ENCODE measurements at regions not wholly inside any gene's neighbourhood (a gene's known extent, or its start where the extent isn't known, plus 50 kb on each side); places are given as distances from the start of the nearest gene placed in this dataset.

DNA sequence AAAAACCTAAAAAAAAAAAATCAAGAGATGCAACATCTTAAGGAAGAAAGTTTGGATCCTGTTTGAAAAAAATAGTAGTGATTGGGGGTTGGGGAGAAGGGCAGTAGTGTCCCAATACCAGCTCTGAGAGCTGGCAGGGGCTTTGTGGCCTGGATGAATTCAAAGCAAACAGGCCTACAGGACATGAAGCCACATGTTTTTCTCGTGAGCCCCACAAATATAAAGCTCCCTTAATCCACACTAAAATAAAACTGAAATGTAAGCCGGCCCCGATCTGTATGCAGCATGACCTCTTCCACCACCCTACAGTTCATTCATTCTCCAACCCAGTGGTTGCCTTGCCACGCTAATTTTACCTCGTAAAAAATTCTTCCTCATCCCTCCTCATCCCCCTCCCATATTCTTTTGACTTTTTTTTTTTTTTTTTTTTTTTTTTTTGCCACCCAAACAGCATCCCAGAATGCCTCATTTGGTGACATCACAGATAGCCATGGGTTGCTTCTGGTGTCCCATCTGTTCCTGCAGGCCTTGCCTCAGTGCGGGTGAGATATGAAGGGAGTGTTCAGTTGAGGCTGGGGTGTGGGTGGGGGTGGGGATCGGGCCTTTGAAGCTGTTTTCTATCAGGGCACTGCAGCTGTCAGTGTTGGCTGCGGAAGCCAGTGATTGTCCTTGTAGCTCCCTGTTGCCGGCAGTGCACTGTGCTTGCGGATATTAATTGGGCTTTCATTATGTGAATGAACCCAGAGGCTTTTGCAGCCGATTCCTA lies 81.6 kb upstream of the NFIB start (continued):
- TF ChIP-seq, protein P1, sequence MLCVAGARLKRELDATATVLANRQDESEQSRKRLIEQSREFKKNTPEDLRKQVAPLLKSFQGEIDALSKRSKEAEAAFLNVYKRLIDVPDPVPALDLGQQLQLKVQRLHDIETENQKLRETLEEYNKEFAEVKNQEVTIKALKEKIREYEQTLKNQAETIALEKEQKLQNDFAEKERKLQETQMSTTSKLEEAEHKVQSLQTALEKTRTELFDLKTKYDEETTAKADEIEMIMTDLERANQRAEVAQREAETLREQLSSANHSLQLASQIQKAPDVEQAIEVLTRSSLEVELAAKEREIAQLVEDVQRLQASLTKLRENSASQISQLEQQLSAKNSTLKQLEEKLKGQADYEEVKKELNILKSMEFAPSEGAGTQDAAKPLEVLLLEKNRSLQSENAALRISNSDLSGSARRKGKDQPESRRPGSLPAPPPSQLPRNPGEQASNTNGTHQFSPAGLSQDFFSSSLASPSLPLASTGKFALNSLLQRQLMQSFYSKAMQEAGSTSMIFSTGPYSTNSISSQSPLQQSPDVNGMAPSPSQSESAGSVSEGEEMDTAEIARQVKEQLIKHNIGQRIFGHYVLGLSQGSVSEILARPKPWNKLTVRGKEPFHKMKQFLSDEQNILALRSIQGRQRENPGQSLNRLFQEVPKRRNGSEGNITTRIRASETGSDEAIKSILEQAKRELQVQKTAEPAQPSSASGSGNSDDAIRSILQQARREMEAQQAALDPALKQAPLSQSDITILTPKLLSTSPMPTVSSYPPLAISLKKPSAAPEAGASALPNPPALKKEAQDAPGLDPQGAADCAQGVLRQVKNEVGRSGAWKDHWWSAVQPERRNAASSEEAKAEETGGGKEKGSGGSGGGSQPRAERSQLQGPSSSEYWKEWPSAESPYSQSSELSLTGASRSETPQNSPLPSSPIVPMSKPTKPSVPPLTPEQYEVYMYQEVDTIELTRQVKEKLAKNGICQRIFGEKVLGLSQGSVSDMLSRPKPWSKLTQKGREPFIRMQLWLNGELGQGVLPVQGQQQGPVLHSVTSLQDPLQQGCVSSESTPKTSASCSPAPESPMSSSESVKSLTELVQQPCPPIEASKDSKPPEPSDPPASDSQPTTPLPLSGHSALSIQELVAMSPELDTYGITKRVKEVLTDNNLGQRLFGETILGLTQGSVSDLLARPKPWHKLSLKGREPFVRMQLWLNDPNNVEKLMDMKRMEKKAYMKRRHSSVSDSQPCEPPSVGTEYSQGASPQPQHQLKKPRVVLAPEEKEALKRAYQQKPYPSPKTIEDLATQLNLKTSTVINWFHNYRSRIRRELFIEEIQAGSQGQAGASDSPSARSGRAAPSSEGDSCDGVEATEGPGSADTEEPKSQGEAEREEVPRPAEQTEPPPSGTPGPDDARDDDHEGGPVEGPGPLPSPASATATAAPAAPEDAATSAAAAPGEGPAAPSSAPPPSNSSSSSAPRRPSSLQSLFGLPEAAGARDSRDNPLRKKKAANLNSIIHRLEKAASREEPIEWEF (CRISPR knock-in tag; IDR thresholded peaks at IDR 0.05): no peak
- TF ChIP-seq TAF7 (tag; IDR thresholded peaks at IDR 0.05) (no peak), ADNP (tag; IDR thresholded peaks at IDR 0.05) (0 out of 2 replicates have a peak, but pooled peaks have one; percentile 27), RHOXF2B (CRISPR knock-in tag; conservative IDR thresholded peaks at IDR 0.05) (no peak), ZNF232 (CRISPR knock-in tag; IDR thresholded peaks at IDR 0.05) (no peak), CREBBP (IDR thresholded peaks at IDR 0.05; ENCODE audit: low read depth, low read length) (no peak), ZNF583 (CRISPR knock-in tag; IDR thresholded peaks at IDR 0.05) (no peak), NEUROD1 (IDR thresholded peaks at IDR 0.05; ENCODE audit: borderline replicate concordance, low read depth, low read length, partially characterized antibody) (peak; percentile 29), ETV6 (IDR thresholded peaks at IDR 0.05; ENCODE audit: borderline replicate concordance in 1 of 2, low read depth in 2 of 2, low read length in 1 of 2) (no peak), ETV6 (CRISPR knock-in tag; IDR thresholded peaks at IDR 0.05; ENCODE audit: borderline replicate concordance) (no peak), HMG20B (CRISPR knock-in tag; IDR thresholded peaks at IDR 0.05) (no peak), HMGN3 (IDR thresholded peaks at IDR 0.05; ENCODE audit: borderline replicate concordance, extremely low read depth, insufficient read length, low read depth, low read length) (peak; percentile 41)
- TF ChIP-seq, protein P2, sequence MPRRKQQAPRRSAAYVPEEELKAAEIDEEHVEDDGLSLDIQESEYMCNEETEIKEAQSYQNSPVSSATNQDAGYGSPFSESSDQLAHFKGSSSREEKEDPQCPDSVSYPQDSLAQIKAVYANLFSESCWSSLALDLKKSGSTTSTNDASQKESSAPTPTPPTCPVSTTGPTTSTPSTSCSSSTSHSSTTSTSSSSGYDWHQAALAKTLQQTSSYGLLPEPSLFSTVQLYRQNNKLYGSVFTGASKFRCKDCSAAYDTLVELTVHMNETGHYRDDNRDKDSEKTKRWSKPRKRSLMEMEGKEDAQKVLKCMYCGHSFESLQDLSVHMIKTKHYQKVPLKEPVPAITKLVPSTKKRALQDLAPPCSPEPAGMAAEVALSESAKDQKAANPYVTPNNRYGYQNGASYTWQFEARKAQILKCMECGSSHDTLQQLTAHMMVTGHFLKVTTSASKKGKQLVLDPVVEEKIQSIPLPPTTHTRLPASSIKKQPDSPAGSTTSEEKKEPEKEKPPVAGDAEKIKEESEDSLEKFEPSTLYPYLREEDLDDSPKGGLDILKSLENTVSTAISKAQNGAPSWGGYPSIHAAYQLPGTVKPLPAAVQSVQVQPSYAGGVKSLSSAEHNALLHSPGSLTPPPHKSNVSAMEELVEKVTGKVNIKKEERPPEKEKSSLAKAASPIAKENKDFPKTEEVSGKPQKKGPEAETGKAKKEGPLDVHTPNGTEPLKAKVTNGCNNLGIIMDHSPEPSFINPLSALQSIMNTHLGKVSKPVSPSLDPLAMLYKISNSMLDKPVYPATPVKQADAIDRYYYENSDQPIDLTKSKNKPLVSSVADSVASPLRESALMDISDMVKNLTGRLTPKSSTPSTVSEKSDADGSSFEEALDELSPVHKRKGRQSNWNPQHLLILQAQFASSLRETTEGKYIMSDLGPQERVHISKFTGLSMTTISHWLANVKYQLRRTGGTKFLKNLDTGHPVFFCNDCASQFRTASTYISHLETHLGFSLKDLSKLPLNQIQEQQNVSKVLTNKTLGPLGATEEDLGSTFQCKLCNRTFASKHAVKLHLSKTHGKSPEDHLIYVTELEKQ (CRISPR knock-in tag; IDR thresholded peaks at IDR 0.05): no peak
- TF ChIP-seq, protein P3, sequence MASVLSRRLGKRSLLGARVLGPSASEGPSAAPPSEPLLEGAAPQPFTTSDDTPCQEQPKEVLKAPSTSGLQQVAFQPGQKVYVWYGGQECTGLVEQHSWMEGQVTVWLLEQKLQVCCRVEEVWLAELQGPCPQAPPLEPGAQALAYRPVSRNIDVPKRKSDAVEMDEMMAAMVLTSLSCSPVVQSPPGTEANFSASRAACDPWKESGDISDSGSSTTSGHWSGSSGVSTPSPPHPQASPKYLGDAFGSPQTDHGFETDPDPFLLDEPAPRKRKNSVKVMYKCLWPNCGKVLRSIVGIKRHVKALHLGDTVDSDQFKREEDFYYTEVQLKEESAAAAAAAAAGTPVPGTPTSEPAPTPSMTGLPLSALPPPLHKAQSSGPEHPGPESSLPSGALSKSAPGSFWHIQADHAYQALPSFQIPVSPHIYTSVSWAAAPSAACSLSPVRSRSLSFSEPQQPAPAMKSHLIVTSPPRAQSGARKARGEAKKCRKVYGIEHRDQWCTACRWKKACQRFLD (CRISPR knock-in tag; IDR thresholded peaks at IDR 0.05): peak; percentile 74; the same call in 1 of the 2 replicates
- TF ChIP-seq, protein P4, sequence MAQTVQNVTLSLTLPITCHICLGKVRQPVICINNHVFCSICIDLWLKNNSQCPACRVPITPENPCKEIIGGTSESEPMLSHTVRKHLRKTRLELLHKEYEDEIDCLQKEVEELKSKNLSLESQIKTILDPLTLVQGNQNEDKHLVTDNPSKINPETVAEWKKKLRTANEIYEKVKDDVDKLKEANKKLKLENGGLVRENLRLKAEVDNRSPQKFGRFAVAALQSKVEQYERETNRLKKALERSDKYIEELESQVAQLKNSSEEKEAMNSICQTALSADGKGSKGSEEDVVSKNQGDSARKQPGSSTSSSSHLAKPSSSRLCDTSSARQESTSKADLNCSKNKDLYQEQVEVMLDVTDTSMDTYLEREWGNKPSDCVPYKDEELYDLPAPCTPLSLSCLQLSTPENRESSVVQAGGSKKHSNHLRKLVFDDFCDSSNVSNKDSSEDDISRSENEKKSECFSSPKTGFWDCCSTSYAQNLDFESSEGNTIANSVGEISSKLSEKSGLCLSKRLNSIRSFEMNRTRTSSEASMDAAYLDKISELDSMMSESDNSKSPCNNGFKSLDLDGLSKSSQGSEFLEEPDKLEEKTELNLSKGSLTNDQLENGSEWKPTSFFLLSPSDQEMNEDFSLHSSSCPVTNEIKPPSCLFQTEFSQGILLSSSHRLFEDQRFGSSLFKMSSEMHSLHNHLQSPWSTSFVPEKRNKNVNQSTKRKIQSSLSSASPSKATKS (CRISPR knock-in tag; IDR thresholded peaks at IDR 0.05): no peak

Data from K562 (cell line).